Heart left ventricle (tissue), 16 donors: ENCODE measurements at regions not wholly inside any gene's neighbourhood (a gene's known extent, or its start where the extent isn't known, plus 50 kb on each side); places are given as distances from the start of the nearest gene placed in this dataset.

Experiments
- ATAC-seq, 4 donors: fragments of 200-7000 bp; cut with Tn5 transposase; one replicate each; pipeline ENCODE4 v1.9.1; 2020 to 2022; ENCODE audit warnings: moderate library complexity in 4 of 4, mild to moderate bottlenecking in 3 of 4, moderate number of reproducible peaks in 1 of 4
- DNase-seq, 5 donors: peaks; one replicate each; pipeline ENCODE4 v3.0.0-alpha.2; 2020
- H3K27ac ChIP-seq, 12 donors: fragments of 200-600 bp; sonication (generic) in 4 of 12; one replicate each; pipeline versions ENCODE4 v1.5.0 to v1.8.0; 2016 to 2022; ENCODE audit warnings: mild to moderate bottlenecking in 2 of 12
- H3K27me3 ChIP-seq, 9 donors: fragments of 200-600 bp; sonication (generic) in 2 of 9; one replicate each; pipeline versions ENCODE4 v1.5.1 to v1.8.0; 2016 to 2022; ENCODE audit warnings: mild to moderate bottlenecking in 3 of 9
- H3K36me3 ChIP-seq, 9 donors: fragments of 200-600 bp; sonication (generic) in 2 of 9; one replicate each; pipeline versions ENCODE4 v1.5.0 to v1.8.0; 2018 to 2022; ENCODE audit warnings: mild to moderate bottlenecking in 2 of 9
- H3K4me1 ChIP-seq, 12 donors: fragments of 200-600 bp; sonication (generic) in 4 of 12; one replicate each; pipeline versions ENCODE4 v1.5.0 to v1.8.0; 2016 to 2022; ENCODE audit warnings: mild to moderate bottlenecking in 3 of 12
- H3K4me3 ChIP-seq, 12 donors: fragments of 200-600 bp; sonication (generic) in 4 of 12; one replicate each; pipeline versions ENCODE4 v1.5.0 to v1.8.0; 2017 to 2022; ENCODE audit warnings: mild to moderate bottlenecking in 9 of 12, moderate library complexity in 4 of 12
- H3K9me3 ChIP-seq, 12 donors: fragments of 200-600 bp; sonication (generic) in 4 of 12; one replicate each; pipeline versions ENCODE4 v1.5.0 to v1.8.0; 2016 to 2022; ENCODE audit warnings: mild to moderate bottlenecking in 1 of 12
- CTCF ChIP-seq, 12 donors: fragments of 200-600 bp; sonication (generic) in 4 of 12; IDR thresholded peaks; one replicate each; pipeline versions ENCODE4 v1.5.0 to v1.8.0; 2018 to 2022; ENCODE audit warnings: antibody characterized with exemption in 12 of 12, mild to moderate bottlenecking in 5 of 12
- POLR2A ChIP-seq, 2 donors: fragments of 450-650 bp; IDR thresholded peaks; one replicate each; pipeline ENCODE4 v1.6.1; 2017; ENCODE audit warnings: antibody characterized with exemption in 2 of 2, mild to moderate bottlenecking in 2 of 2, moderate library complexity in 2 of 2
- WGBS, 4 donors: extraction: QIAGEN DNeasy Blood & Tissue Kit in 2 of 4; methylation state at CpG; one replicate each; pipeline versions ENCODE4 v1.1.5 to v1.1.7; 2013 to 2018; 5-methylcytosine and 5-hydroxymethylcytosine counted together
- intact Hi-C, 10 donors: fragments of 100-400 bp; cut with DNase I; formaldehyde crosslinking; loops; one replicate each; pipeline versions ENCODE4 v1.11.1 to v1.14.2; 2022
- donor health status: ischemic (EF 13 %, LVEDD 7.1; RV severe dilation, severe dysfunction).
- donor health status: healthy with polysubstance abuse.
- donor health status: DM: no; HTN: yes; CAD: no.
- donor health status: DM: no; HTN: no; CAD: no.
- donor health status: ischemic (EF 25% LVEDD 6.9; RV normal size, moderate dysfunction).
- donor health status: ischemic (EF 25% LVEDD 5.7; RV mildly dilated, moderate dysfunction).
- donor health status: healthy.
- donor health status: DM: yes; HTN: yes; CAD: no.
- donor health status: ischemic (EF 35%, LVEDD 5.7; RV mildly dilated, moderate dysfunction).
- donor health status: nonischemic (EF 11% LVEDD 7.7; RV severe dilation, severe dysfunction).
- donor health status: DM: yes; HTN: yes; CAD: no.
- donor health status: PGD.
- donor health status: ischemic (EF 29% LVEDD 5.4; RV normal size, mild dysfunction).
- donor health status: nonischemic (EF 23%, LVEDD 6.1; RV moderate dilation, normal function).

GRCh38 chr2:223538920-223539440, 63.2 kb downstream of the SCG2 start:
- DNase-seq = peak in 2 of 5 donors; percentile 31 to 34
- peak; percentile 79 to 91 (median 86) for ATAC-seq
- no peaks in the 10 kb centered on the region for H3K36me3 ChIP-seq
- H3K4me3 ChIP-seq = peak overlapping the region in 2 of 12 donors; percentile 20 to 22
- H3K4me1 ChIP-seq = peaks cover 0 to 38% (median 21%) of the 10 kb centered on the region in 12 donors
- WGBS, 4 donors = 8 to 16% (median 13%) methylated on average over 8 of the region's 8 CpGs
- H3K9me3 ChIP-seq = no peaks in the 10 kb centered on the region
- peak overlapping the region in 9 of 12 donors; percentile 4 to 67 (median 44) for H3K27ac ChIP-seq
- intact Hi-C loops = no loop called here
- TF ChIP-seq CTCF (IDR thresholded peaks at IDR 0.05) (no peak), POLR2A (IDR thresholded peaks at IDR 0.05) (no peak)
- no peaks in the 10 kb centered on the region for H3K27me3 ChIP-seq

- H3K27ac ChIP-seq = no peak overlapping the region
- TF ChIP-seq CTCF (IDR thresholded peaks at IDR 0.05) = no peak
- TF ChIP-seq POLR2A (IDR thresholded peaks at IDR 0.05) = no peak
- no peak overlapping the region for H3K4me3 ChIP-seq
- ATAC-seq (no peak), DNase-seq (no peak)
- H3K27me3 ChIP-seq = no peaks in the 10 kb centered on the region
- H3K9me3 ChIP-seq = no peaks in the 10 kb centered on the region
- intact Hi-C loops = no loop called here
- H3K36me3 ChIP-seq = no peaks in the 10 kb centered on the region
- 60 to 89% (median 86%) methylated on average over 2 of the region's 2 CpGs for WGBS, 4 donors
- peaks cover 0 to 32% (median 21%) of the 10 kb centered on the region in 12 donors for H3K4me1 ChIP-seq
Measured at GRCh38 chr2:223541546-223541945, 60.6 kb downstream of the SCG2 start.

GRCh38 chr2:223542501-223542900, 59.7 kb downstream of the SCG2 start:
- WGBS, 4 donors = 80 to 88% (median 86%) methylated on average over 7 of the region's 7 CpGs
- Histone ChIP-seq H3K9me3 (no peaks in the 10 kb centered on the region), H3K27ac (no peak overlapping the region), H3K4me3 (no peak overlapping the region), H3K36me3 (no peaks in the 10 kb centered on the region), H3K4me1 (peaks cover 0 to 22% (median 14%) of the 10 kb centered on the region in 12 donors), H3K27me3 (no peaks in the 10 kb centered on the region)
- intact Hi-C loops = no loop called here
- ATAC-seq = no peak
- TF ChIP-seq POLR2A (IDR thresholded peaks at IDR 0.05) (no peak), CTCF (IDR thresholded peaks at IDR 0.05) (no peak)
- no peak for DNase-seq

GRCh38 chr2:223545406-223545805, 56.8 kb downstream of the SCG2 start:
- H3K4me1 ChIP-seq = no peaks in the 10 kb centered on the region
- no peak for ATAC-seq
- intact Hi-C loops = no loop called here
- DNase-seq = no peak
- 60 to 74% (median 69%) methylated on average over 2 of the region's 2 CpGs for WGBS, 4 donors
- no peaks in the 10 kb centered on the region for H3K27me3 ChIP-seq
- H3K4me3 ChIP-seq = no peak overlapping the region
- TF ChIP-seq POLR2A (IDR thresholded peaks at IDR 0.05) = no peak
- no peak for TF ChIP-seq CTCF (IDR thresholded peaks at IDR 0.05)
- H3K9me3 ChIP-seq = no peaks in the 10 kb centered on the region
- no peak overlapping the region for H3K27ac ChIP-seq
- H3K36me3 ChIP-seq = no peaks in the 10 kb centered on the region
